ENCODE measurements at regions not wholly inside any gene's neighbourhood (a gene's known extent, or its start where the extent isn't known, plus 50 kb on each side); places are given as distances from the start of the nearest gene placed in this dataset.

- no peak overlapping the region for H3K4me3 ChIP-seq (ENCODE audit: low read depth in 1 of 2, low read length in 2 of 2)
Observed at GRCh38 chr1:209086486-209087192, 496.9 kb upstream of the CAMK1G start.

GRCh38 chr1:209094384-209094783 is 489.1 kb upstream of the CAMK1G start:
- TF ChIP-seq EZH2 (IDR thresholded peaks at IDR 0.05; ENCODE audit: borderline replicate concordance, low read depth, low read length, severe bottlenecking), result no peak
- no peak for TF ChIP-seq CTCF (IDR thresholded peaks at IDR 0.05; ENCODE audit: borderline replicate concordance, extremely low read depth, low read length, poor library complexity, severe bottlenecking)
- H2AFZ ChIP-seq (ENCODE audit: low read depth, low read length), result no peak overlapping the region
- no peaks in the 10 kb centered on the region for H4K20me1 ChIP-seq (ENCODE audit: insufficient read depth, low read length)
- no peaks in the 10 kb centered on the region for H3K79me2 ChIP-seq (ENCODE audit: insufficient read depth, low read length)
- H3K9ac ChIP-seq (ENCODE audit: low read depth, low read length), result no peak overlapping the region
- H3K27ac ChIP-seq (ENCODE audit: low read length), result no peak overlapping the region
- H3K27me3 ChIP-seq (ENCODE audit: insufficient read depth, low read length, poor library complexity), result peaks cover 6% of the 10 kb centered on the region
- H3K9me3 ChIP-seq (ENCODE audit: insufficient read depth, low read length, severe bottlenecking), result no peaks in the 10 kb centered on the region
- ATAC-seq (ENCODE audit: insufficient read depth, low read depth) (no peak), DNase-seq (no peak)
- no peak overlapping the region for H3K4me3 ChIP-seq (ENCODE audit: low read depth in 1 of 2, low read length in 2 of 2)
- no peaks in the 10 kb centered on the region for H3K4me1 ChIP-seq (ENCODE audit: insufficient read depth, low read length)
- H3K36me3 ChIP-seq (ENCODE audit: insufficient read depth, low read length), result no peaks in the 10 kb centered on the region
- H3K4me2 ChIP-seq (ENCODE audit: insufficient read depth, low read length), result no peak overlapping the region

More at GRCh38 chr1:209086486-209087192, 496.9 kb upstream of the CAMK1G start:
- Histone ChIP-seq H3K4me2 (ENCODE audit: insufficient read depth, low read length) (no peak overlapping the region), H3K27ac (ENCODE audit: low read length) (no peak overlapping the region), H3K4me1 (ENCODE audit: insufficient read depth, low read length) (no peaks in the 10 kb centered on the region), H4K20me1 (ENCODE audit: insufficient read depth, low read length) (no peaks in the 10 kb centered on the region), H3K9me3 (ENCODE audit: insufficient read depth, low read length, severe bottlenecking) (no peaks in the 10 kb centered on the region), H3K79me2 (ENCODE audit: insufficient read depth, low read length) (no peaks in the 10 kb centered on the region), H3K36me3 (ENCODE audit: insufficient read depth, low read length) (no peaks in the 10 kb centered on the region), H3K9ac (ENCODE audit: low read depth, low read length) (no peak overlapping the region), H3K27me3 (ENCODE audit: insufficient read depth, low read length, poor library complexity) (peaks cover 4% of the 10 kb centered on the region), H2AFZ (ENCODE audit: low read depth, low read length) (no peak overlapping the region)
- TF ChIP-seq EZH2 (IDR thresholded peaks at IDR 0.05; ENCODE audit: borderline replicate concordance, low read depth, low read length, severe bottlenecking) (no peak), CTCF (IDR thresholded peaks at IDR 0.05; ENCODE audit: borderline replicate concordance, extremely low read depth, low read length, poor library complexity, severe bottlenecking) (no peak)
- DNase-seq (no peak), ATAC-seq (ENCODE audit: insufficient read depth, low read depth) (no peak)

- Histone ChIP-seq H3K9me3 (ENCODE audit: insufficient read depth, low read length, severe bottlenecking) (no peaks in the 10 kb centered on the region), H4K20me1 (ENCODE audit: insufficient read depth, low read length) (no peaks in the 10 kb centered on the region), H3K4me2 (ENCODE audit: insufficient read depth, low read length) (no peak overlapping the region), H3K4me1 (ENCODE audit: insufficient read depth, low read length) (no peaks in the 10 kb centered on the region), H2AFZ (ENCODE audit: low read depth, low read length) (no peak overlapping the region), H3K36me3 (ENCODE audit: insufficient read depth, low read length) (no peaks in the 10 kb centered on the region), H3K4me3 (ENCODE audit: low read depth in 1 of 2, low read length in 2 of 2) (no peak overlapping the region), H3K27ac (ENCODE audit: low read length) (no peak overlapping the region), H3K27me3 (ENCODE audit: insufficient read depth, low read length, poor library complexity) (peaks cover 6% of the 10 kb centered on the region), H3K9ac (ENCODE audit: low read depth, low read length) (no peak overlapping the region), H3K79me2 (ENCODE audit: insufficient read depth, low read length) (no peaks in the 10 kb centered on the region)
- TF ChIP-seq EZH2 (IDR thresholded peaks at IDR 0.05; ENCODE audit: borderline replicate concordance, low read depth, low read length, severe bottlenecking) (no peak), CTCF (IDR thresholded peaks at IDR 0.05; ENCODE audit: borderline replicate concordance, extremely low read depth, low read length, poor library complexity, severe bottlenecking) (no peak)
- no peak for DNase-seq
- no peak for ATAC-seq (ENCODE audit: insufficient read depth, low read depth)
Observed at GRCh38 chr1:209095627-209096595, 487.6 kb upstream of the CAMK1G start.

Measured in DND-41 (cell line).